GM19395 (cell line): ENCODE measurements at regions not wholly inside any gene's neighbourhood (a gene's known extent, or its start where the extent isn't known, plus 50 kb on each side); places are given as distances from the start of the nearest gene placed in this dataset.

Source experiments
- ATAC-seq: cut with Tn5 transposase; IDR thresholded peaks from one replicate; pipeline ENCODE4 v1.9.1; 2021; ENCODE audit warnings: mild to moderate bottlenecking, moderate library complexity; ENCODE audit not compliant: unreplicated experiment

DNA sequence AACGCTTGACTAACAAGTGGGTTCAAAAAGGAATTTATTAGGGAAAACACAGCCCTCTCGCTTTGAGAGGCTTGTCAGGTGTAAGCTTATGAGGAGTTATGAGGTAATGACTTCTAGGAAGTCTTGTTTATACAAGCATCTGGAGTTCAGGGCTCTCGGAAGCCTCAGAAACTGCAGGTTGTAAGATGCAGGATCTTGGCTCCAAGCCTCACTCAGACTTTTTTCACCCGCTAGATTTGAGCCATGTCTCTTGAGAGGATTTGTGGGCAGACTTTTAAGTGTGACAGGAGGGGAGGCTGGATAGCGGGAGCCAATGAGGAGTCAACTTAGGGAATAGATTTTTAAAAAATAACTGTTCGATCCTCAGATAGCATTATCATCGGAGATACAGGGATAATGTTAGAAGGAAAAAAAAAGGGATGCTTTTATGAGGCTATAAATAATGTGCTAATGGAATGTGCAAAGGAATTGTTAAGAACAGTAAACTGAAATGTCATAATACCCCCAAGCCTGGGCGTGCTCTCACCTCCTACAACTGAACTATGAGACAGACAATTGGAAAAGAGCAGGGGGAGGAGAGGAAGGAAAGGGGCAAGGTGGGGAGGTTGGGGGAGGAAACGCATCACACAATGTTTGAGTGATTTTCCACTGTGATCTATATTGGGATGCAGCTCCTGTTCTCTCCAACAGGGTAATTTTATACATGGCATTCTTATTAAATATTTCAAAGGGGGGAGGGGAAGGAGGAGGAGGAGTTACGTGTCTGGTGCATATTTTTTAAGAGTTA is 107.4 kb upstream of the ESRRG start:
- ATAC-seq, result no peak

GRCh38 chr1:216827251-216827650 is 104.0 kb upstream of the ESRRG start:
- ATAC-seq, result no peak

GRCh38 chr1:216826646-216827045 is 103.4 kb upstream of the ESRRG start:
- ATAC-seq, result no peak

- no peak for ATAC-seq
Observed at GRCh38 chr1:216826214-216826613, 103.0 kb upstream of the ESRRG start.

DNA sequence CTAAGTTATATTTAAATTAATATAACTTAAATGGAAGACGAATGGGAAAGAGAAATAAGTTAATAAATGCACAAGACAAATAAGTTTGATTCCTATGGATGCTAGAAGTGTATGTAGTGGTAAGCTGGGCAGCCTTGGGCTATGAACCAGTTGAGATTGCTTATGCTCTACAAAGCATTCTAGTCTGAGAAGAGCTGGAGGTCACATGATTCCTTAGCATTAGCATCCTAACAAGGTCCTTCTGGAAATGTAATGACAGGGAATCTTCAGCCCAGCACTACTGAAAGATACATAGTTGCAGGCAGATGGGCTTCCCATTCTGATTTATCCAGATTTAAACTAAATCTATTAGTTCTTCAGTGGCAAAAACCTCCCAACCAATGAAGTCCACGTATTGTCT is 102.3 kb upstream of the ESRRG start:
- ATAC-seq, result no peak

- ATAC-seq, result no peak
Observed at GRCh38 chr1:216824511-216824910, 101.3 kb upstream of the ESRRG start.

DNA sequence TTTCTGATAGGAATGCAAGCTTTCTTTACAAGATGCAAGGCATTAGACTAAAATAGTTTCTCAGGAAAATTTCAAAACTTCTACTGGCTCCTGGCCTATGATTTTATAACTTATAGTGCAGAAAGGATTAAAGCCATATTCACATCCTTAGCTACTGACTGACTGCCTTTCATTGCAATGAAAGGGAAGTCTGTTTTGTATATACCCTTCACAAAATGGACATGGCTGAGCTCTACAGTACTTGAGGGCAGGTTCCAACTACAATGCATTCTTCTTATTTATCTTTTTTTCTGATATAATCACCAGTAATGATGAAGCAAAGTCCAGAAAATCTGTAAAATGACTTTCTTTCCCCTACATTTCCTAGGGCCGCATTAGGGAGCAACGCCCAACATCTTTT is 100.5 kb upstream of the ESRRG start:
- no peak for ATAC-seq

DNA sequence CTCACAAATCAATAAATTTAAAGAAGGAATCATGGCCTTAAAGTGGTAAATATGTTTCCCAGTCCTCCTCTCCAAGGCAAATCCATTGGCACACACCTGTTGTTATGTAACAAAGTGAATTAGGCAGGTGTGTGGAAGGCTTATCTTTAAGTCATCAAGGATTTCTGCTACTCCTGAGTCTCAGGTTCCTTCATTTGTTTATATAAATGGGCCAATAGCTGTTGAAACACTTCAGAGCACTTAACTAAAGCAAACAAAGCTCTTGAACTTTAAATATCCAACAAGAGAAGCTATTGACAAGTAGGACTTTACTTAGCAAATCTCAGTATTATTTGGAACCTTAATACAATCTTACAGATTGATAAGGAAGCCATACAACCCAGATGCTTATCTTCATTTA is 99.3 kb upstream of the ESRRG start:
- ATAC-seq, result no peak

GRCh38 chr1:216820345-216820744 is 97.1 kb upstream of the ESRRG start:
- ATAC-seq, result no peak

DNA sequence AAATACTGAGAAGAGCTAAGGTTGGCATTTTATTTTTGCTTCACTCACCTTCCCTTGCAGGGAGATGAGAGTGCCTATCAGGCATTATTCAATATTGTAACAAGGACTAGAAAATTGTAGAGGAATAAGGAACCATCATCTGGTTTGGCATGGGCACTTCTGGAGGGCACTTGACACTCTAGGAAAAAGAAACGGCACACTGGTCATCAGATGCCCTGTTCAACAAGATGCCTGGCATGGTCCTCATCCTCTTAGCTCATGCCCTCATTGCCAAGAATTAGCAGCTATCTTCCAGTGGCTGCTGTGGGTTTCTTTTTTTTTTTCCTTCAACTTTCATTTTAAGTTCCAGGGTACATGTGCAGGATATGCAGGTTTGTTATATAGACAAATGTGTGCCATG is 95.1 kb upstream of the ESRRG start:
- no peak for ATAC-seq

GRCh38 chr1:216815260-216816131 is 92.3 kb upstream of the ESRRG start:
- ATAC-seq, result no peak

GRCh38 chr1:216814576-216815259 is 91.5 kb upstream of the ESRRG start:
- ATAC-seq, result no peak

DNA sequence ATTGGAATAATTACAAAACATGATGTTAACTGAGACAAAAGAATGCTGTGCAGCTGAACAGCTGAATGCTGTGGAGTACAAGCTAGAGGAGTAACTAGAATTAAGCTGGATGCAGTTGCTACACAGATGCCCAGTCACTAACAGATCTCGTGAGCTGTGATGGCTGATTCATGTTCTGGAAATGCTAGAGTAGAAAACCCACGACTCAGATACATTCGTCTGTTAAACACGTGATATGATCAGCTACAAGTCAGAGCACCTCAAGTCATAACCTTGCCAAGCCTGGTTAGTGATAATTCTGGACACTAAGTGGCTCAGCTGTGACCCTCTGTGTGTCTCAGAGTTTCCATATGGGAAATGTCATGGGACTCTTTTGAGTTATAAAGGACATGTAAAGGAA is 89.7 kb upstream of the ESRRG start:
- ATAC-seq, result no peak

GRCh38 chr1:216809649-216810048 is 86.4 kb upstream of the ESRRG start:
- no peak for ATAC-seq

DNA sequence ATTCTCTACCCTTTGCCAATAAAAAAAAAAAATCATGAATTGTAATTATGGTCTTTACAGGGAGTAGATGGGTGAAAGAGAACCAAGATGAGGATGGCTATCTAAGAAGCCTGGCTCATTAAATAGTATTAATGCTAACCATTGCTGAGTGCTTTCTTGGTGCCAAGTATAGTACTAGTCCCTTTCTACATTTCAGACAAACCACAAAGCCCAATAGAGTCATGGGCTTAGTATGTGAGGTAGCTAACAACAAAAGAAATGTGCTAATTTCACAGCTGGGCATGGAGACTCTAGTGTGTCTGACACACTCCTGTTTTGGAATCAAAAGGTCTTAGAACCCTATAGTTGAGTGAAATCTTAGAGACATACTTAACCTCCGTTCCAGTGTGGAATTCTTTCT is 84.5 kb upstream of the ESRRG start:
- no peak for ATAC-seq

- ATAC-seq, result no peak
Observed at GRCh38 chr1:216805953-216806352, 82.7 kb upstream of the ESRRG start.

GRCh38 chr1:216805233-216805632 is 82.0 kb upstream of the ESRRG start:
- ATAC-seq, result no peak

- ATAC-seq, result no peak
Observed at GRCh38 chr1:216804111-216804510, 80.9 kb upstream of the ESRRG start.

DNA sequence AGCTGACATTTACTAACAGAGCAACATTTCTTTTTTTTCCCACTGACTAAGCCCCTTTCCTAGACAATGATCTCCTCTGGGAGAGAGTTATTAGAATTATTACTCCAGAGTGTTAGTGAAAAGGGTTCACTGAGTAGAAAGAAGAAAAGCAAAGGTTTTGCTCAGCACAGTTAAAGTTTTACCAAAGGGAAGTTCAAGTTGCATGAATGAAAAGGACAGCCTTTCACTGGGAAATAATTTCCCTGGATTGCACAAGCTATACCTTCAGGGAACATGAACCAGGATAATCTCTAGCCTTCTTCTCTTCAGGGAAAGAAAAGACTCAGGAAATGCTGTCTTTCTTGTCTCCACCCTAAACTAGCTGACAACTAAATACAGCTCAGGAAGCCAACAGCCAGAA is 71.4 kb upstream of the ESRRG start:
- no peak for ATAC-seq

- no peak for ATAC-seq
Observed at GRCh38 chr1:216793973-216794372, 70.7 kb upstream of the ESRRG start.

DNA sequence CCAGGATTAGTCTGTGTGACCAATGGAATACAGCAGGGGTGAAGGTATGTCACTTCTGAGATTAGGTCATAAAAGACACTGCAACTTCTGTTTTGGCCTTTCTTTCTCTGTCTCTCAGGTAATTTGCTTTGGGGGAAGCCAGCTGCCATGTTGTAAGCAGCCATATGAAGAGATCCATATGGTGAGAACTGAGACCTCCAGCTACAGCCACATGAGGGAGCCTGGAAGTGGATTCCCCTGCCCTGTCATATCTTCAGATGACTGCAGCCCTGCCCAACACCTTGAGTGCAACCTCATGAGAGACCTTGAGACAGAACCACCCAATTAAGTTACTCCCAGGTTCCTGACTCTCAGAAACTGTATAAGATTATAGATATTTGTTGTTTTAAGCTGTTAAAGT is 70.1 kb upstream of the ESRRG start:
- no peak for ATAC-seq

DNA sequence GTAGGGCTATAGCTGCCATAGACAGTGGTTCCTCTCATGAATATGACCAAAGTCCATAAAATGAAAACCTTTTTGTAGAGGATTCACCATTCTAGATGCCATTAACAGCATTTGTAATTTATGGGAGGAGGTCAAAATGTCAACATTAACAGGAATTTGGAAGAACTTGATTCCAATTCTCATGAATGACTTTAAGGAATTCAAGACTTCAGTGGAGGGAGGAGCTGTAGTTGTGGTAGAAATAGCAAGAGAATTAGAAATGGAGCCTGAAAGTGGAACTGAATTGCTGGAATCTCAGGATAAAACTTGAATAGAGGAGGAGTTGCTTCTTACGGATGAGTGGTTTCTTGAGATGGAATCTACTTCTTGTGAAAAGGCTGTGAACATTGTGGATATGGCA is 65.4 kb upstream of the ESRRG start:
- ATAC-seq, result no peak
